Prostate gland (tissue), 2 donors: ENCODE measurements at regions not wholly inside any gene's neighbourhood (a gene's known extent, or its start where the extent isn't known, plus 50 kb on each side); places are given as distances from the start of the nearest gene placed in this dataset.

Source experiments
- DNase-seq: peaks from one replicate; pipeline ENCODE4 v3.0.0-alpha.2; 2019; ENCODE audit warnings: low spot score
- H3K27ac ChIP-seq, 2 donors: fragments of 200-600 bp; sonication (generic); 2 replicates each; pipeline ENCODE4 v1.5.1; 2017 to 2019
- H3K27me3 ChIP-seq: fragments of 200-600 bp; sonication (generic); replicated peaks from 2 replicates; pipeline ENCODE4 v1.5.1; 2019; ENCODE audit not compliant: insufficient read depth
- H3K36me3 ChIP-seq, 2 donors: fragments of 200-600 bp; sonication (generic); 1 replicate in 1 of 2; 2 replicates in 1 of 2; pipeline versions ENCODE4 v1.5.1 to v1.8.1; 2017 to 2019
- H3K4me1 ChIP-seq: fragments of 200-600 bp; sonication (generic); replicated peaks from 2 replicates; pipeline ENCODE4 v1.5.1; 2019
- H3K4me3 ChIP-seq, 2 donors: fragments of 200-600 bp; sonication (generic); 2 replicates each; pipeline ENCODE4 v1.5.1; 2017 to 2019
- H3K9me3 ChIP-seq: fragments of 200-600 bp; sonication (generic); 2 replicates; pipeline ENCODE4 v1.5.1; 2017
- CTCF ChIP-seq, 4 experiments: fragments of 200-600 bp in 2 of 4; fragments of 450-650 bp in 2 of 4; sonication (generic) in 2 of 4; IDR thresholded peaks; 1 replicate in 3 of 4; 2 replicates in 1 of 4; pipeline ENCODE4 v1.5.1; 2016 to 2019; ENCODE audit warnings: antibody characterized with exemption in 4 of 4, mild to moderate bottlenecking in 2 of 4, moderate library complexity in 2 of 4
- POLR2A ChIP-seq: fragments of 450-650 bp; IDR thresholded peaks from one replicate; pipeline ENCODE4 v1.6.1; 2016; ENCODE audit warnings: antibody characterized with exemption, mild to moderate bottlenecking
- POLR2AphosphoS5 ChIP-seq: sonication (generic); formaldehyde crosslinking; IDR thresholded peaks from one replicate; pipeline ENCODE4 v1.6.1; 2017; ENCODE audit warnings: antibody characterized with exemption
- WGBS: methylation state at CpG from one replicate; pipeline ENCODE4 v1.1.5; 2018; 5-methylcytosine and 5-hydroxymethylcytosine counted together
- intact Hi-C: fragments of 100-400 bp; cut with DNase I; formaldehyde crosslinking; loops from one replicate; pipeline ENCODE4 v1.14.2; 2022

GRCh38 chr1:233780049-233780448 is 124.4 kb upstream of the SLC35F3 start:
- H3K4me3 ChIP-seq = no peak overlapping the region
- DNase-seq = no peak
- H3K36me3 ChIP-seq = no peaks in the 10 kb centered on the region
- no peaks in the 10 kb centered on the region for H3K9me3 ChIP-seq
- intact Hi-C loops = no loop called here
- H3K27me3 ChIP-seq = no peaks in the 10 kb centered on the region
- TF ChIP-seq POLR2A (no peak), CTCF (IDR thresholded peaks at IDR 0.05) (no peak), POLR2AphosphoS5 (no peak)
- H3K27ac ChIP-seq = no peak overlapping the region
- no peaks in the 10 kb centered on the region for H3K4me1 ChIP-seq
- WGBS = 96% methylated on average over 2 of the region's 2 CpGs

- Histone ChIP-seq H3K27me3 (no peaks in the 10 kb centered on the region), H3K36me3 (no peaks in the 10 kb centered on the region), H3K4me3 (no peak overlapping the region), H3K9me3 (no peaks in the 10 kb centered on the region), H3K27ac (no peak overlapping the region), H3K4me1 (no peaks in the 10 kb centered on the region)
- intact Hi-C loops = no loop called here
- no peak for DNase-seq
- 94% methylated on average over 9 of the region's 9 CpGs for WGBS
- TF ChIP-seq POLR2A (no peak), POLR2AphosphoS5 (no peak), CTCF (IDR thresholded peaks at IDR 0.05) (no peak)
Observed at GRCh38 chr1:233782937-233783586, 121.4 kb upstream of the SLC35F3 start.

GRCh38 chr1:233787599-233787998 is 116.9 kb upstream of the SLC35F3 start:
- Histone ChIP-seq H3K27ac (no peak overlapping the region), H3K4me3 (no peak overlapping the region), H3K9me3 (no peaks in the 10 kb centered on the region), H3K4me1 (no peaks in the 10 kb centered on the region), H3K36me3 (no peaks in the 10 kb centered on the region), H3K27me3 (no peaks in the 10 kb centered on the region)
- intact Hi-C loops = no loop called here
- WGBS = 91% methylated on average over 3 of the region's 3 CpGs
- no peak for DNase-seq
- no peak for TF ChIP-seq POLR2AphosphoS5
- no peak for TF ChIP-seq POLR2A
- no peak for TF ChIP-seq CTCF (IDR thresholded peaks at IDR 0.05)

GRCh38 chr1:233788687-233789086 is 115.8 kb upstream of the SLC35F3 start:
- Histone ChIP-seq H3K4me1 (no peaks in the 10 kb centered on the region), H3K4me3 (no peak overlapping the region), H3K27me3 (no peaks in the 10 kb centered on the region), H3K36me3 (no peaks in the 10 kb centered on the region), H3K9me3 (no peaks in the 10 kb centered on the region), H3K27ac (no peak overlapping the region)
- TF ChIP-seq POLR2A (no peak), CTCF (IDR thresholded peaks at IDR 0.05) (no peak)
- intact Hi-C loops = no loop called here
- no peak for DNase-seq

- Histone ChIP-seq H3K27me3 (no peaks in the 10 kb centered on the region), H3K4me3 (no peak overlapping the region), H3K36me3 (no peaks in the 10 kb centered on the region), H3K9me3 (no peaks in the 10 kb centered on the region), H3K27ac (no peak overlapping the region), H3K4me1 (no peaks in the 10 kb centered on the region)
- TF ChIP-seq POLR2AphosphoS5 (no peak), POLR2A (no peak), CTCF (IDR thresholded peaks at IDR 0.05) (no peak)
- DNase-seq = no peak
- intact Hi-C loops = loop anchor here (2.0 kb wide), 1 partner anchor 347 kb away; no protein-coding TSS in a partner anchor
- WGBS = 89% methylated on average over 3 of the region's 3 CpGs
Observed at GRCh38 chr1:233790121-233790520, 114.4 kb upstream of the SLC35F3 start.
